PFSK-1 (cell line): ENCODE measurements at regions not wholly inside any gene's neighbourhood (a gene's known extent, or its start where the extent isn't known, plus 50 kb on each side); places are given as distances from the start of the nearest gene placed in this dataset.

Experiments used
- POLR2AphosphoS5 ChIP-seq: IDR thresholded peaks from 2 replicates; pipeline ENCODE4 v1.6.1; 2012; ENCODE audit warnings: low read depth, mild to moderate bottlenecking, control low read depth, low read length, moderate library complexity
- TF ChIP-seq, protein P1 (sequence below), 2 experiments: IDR thresholded peaks; 2 replicates each; pipeline versions ENCODE4 v1.6.1 to v1.8.0; 2011 to 2012; ENCODE audit warnings: low read depth in 2 of 2, low read length in 2 of 2, control low read depth in 1 of 2, inconsistent platforms in 1 of 2, mild to moderate bottlenecking in 1 of 2, moderate library complexity in 1 of 2; ENCODE audit not compliant: insufficient read depth in 1 of 2

DNA sequence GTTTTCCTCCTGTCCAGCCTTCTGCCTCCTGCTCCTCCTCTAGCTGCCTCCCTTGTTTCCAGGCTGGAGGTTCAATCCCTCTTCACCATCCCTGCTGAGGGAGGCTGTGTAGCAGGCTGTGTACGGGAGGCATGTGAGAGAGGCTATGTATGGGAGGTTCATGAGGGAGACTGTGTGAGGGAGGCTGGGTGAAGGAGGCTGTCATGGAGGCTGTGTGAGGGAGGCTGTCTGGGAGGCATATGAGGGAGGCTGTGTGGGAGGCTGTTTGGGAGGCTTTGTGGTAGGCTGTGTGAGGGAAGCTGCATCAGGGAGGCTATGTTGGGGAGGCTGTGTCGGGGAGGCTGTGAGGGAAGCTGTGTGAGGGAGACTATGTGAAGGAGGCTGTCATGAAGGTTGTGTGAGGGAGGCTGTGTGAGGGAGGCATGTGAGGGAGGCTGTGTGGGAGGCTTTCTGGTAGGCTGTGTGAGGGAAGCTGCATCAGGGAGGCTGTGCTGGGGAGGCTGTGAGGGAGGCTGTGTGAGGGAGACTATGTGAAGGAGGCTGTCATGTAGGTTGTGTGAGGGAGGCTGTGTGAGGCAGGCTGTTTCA is 123.7 kb upstream of the RNF32 start:
- TF ChIP-seq, protein P1, sequence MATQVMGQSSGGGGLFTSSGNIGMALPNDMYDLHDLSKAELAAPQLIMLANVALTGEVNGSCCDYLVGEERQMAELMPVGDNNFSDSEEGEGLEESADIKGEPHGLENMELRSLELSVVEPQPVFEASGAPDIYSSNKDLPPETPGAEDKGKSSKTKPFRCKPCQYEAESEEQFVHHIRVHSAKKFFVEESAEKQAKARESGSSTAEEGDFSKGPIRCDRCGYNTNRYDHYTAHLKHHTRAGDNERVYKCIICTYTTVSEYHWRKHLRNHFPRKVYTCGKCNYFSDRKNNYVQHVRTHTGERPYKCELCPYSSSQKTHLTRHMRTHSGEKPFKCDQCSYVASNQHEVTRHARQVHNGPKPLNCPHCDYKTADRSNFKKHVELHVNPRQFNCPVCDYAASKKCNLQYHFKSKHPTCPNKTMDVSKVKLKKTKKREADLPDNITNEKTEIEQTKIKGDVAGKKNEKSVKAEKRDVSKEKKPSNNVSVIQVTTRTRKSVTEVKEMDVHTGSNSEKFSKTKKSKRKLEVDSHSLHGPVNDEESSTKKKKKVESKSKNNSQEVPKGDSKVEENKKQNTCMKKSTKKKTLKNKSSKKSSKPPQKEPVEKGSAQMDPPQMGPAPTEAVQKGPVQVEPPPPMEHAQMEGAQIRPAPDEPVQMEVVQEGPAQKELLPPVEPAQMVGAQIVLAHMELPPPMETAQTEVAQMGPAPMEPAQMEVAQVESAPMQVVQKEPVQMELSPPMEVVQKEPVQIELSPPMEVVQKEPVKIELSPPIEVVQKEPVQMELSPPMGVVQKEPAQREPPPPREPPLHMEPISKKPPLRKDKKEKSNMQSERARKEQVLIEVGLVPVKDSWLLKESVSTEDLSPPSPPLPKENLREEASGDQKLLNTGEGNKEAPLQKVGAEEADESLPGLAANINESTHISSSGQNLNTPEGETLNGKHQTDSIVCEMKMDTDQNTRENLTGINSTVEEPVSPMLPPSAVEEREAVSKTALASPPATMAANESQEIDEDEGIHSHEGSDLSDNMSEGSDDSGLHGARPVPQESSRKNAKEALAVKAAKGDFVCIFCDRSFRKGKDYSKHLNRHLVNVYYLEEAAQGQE (IDR thresholded peaks at IDR 0.05; ENCODE audit: insufficient read depth in 1 of 2, low read depth in 2 of 2, low read length in 2 of 2), result no peak
- no peak for TF ChIP-seq POLR2AphosphoS5
